WI38 (cell line): ENCODE measurements at regions not wholly inside any gene's neighbourhood (a gene's known extent, or its start where the extent isn't known, plus 50 kb on each side); places are given as distances from the start of the nearest gene placed in this dataset.

Experiments
- H3K4me3 ChIP-seq: 2 replicates; pipeline ENCODE4 v1.5.1; 2011; ENCODE audit warnings: low read depth, mild to moderate bottlenecking, control low read depth, low read length
- CTCF ChIP-seq: IDR thresholded peaks from 2 replicates; pipeline ENCODE4 v1.5.1; 2012; ENCODE audit warnings: low read depth, mild to moderate bottlenecking, control low read depth, low read length

- TF ChIP-seq CTCF: no peak
Measured at GRCh38 chr15:89404023-89404422, 69.4 kb upstream of the POLG start.

GRCh38 chr15:89402518-89402805, 67.8 kb upstream of the POLG start:
- no peak for TF ChIP-seq CTCF
- no peak overlapping the region for H3K4me3 ChIP-seq

More at GRCh38 chr15:89404023-89404422, 69.4 kb upstream of the POLG start:
- no peak overlapping the region for H3K4me3 ChIP-seq

- TF ChIP-seq CTCF: no peak
- H3K4me3 ChIP-seq: peak overlapping the region; percentile 48
Measured at GRCh38 chr15:89401631-89402517, 67.2 kb upstream of the POLG start.

- H3K4me3 ChIP-seq: no peak overlapping the region
- no peak for TF ChIP-seq CTCF
Measured at GRCh38 chr15:89400782-89401545, 66.3 kb upstream of the POLG start.

- no peak for TF ChIP-seq CTCF
- H3K4me3 ChIP-seq: no peak overlapping the region
Measured at GRCh38 chr15:89400116-89400781, 65.6 kb upstream of the POLG start.

- TF ChIP-seq CTCF: peak; percentile 36
- H3K4me3 ChIP-seq: no peak overlapping the region
Measured at GRCh38 chr15:89399238-89400115, 64.9 kb upstream of the POLG start.
